GM06990 (cell line): ENCODE measurements at regions not wholly inside any gene's neighbourhood (a gene's known extent, or its start where the extent isn't known, plus 50 kb on each side); places are given as distances from the start of the nearest gene placed in this dataset.

Experiments used
- DNase-seq: peaks from one replicate; pipeline ENCODE4 v3.0.0-alpha.2; 2011; ENCODE audit not compliant: insufficient read length; ENCODE audit errors: extremely low read depth
- H3K27me3 ChIP-seq: replicated peaks from 2 replicates; pipeline ENCODE4 v1.6.0; 2011; ENCODE audit warnings: low read length; ENCODE audit not compliant: control insufficient read depth, insufficient read depth
- H3K36me3 ChIP-seq: 2 replicates; pipeline ENCODE4 v1.5.1; 2011; ENCODE audit warnings: low read length; ENCODE audit not compliant: control insufficient read depth, insufficient read depth
- H3K4me3 ChIP-seq: replicated peaks from 2 replicates; pipeline ENCODE4 v1.5.1; 2011; ENCODE audit warnings: low read depth, mild to moderate bottlenecking, control low read depth, low read length
- TF ChIP-seq, protein P1 (sequence below): IDR thresholded peaks from 2 replicates; pipeline ENCODE4 v1.5.1; 2011; ENCODE audit warnings: low read length, control low read depth, mild to moderate bottlenecking, inconsistent platforms; ENCODE audit not compliant: insufficient read depth, poor library complexity, severe bottlenecking

GRCh38 chr21:15229390-15229789 lies 164.6 kb upstream of the NRIP1 start:
- no peaks in the 10 kb centered on the region for H3K36me3 ChIP-seq
- DNase-seq: no peak
- H3K4me3 ChIP-seq: no peak overlapping the region
- TF ChIP-seq, protein P1, sequence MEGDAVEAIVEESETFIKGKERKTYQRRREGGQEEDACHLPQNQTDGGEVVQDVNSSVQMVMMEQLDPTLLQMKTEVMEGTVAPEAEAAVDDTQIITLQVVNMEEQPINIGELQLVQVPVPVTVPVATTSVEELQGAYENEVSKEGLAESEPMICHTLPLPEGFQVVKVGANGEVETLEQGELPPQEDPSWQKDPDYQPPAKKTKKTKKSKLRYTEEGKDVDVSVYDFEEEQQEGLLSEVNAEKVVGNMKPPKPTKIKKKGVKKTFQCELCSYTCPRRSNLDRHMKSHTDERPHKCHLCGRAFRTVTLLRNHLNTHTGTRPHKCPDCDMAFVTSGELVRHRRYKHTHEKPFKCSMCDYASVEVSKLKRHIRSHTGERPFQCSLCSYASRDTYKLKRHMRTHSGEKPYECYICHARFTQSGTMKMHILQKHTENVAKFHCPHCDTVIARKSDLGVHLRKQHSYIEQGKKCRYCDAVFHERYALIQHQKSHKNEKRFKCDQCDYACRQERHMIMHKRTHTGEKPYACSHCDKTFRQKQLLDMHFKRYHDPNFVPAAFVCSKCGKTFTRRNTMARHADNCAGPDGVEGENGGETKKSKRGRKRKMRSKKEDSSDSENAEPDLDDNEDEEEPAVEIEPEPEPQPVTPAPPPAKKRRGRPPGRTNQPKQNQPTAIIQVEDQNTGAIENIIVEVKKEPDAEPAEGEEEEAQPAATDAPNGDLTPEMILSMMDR: no peak
- H3K27me3 ChIP-seq: no peaks in the 10 kb centered on the region

GRCh38 chr21:15233611-15234010 lies 168.8 kb upstream of the NRIP1 start:
- H3K36me3 ChIP-seq: no peaks in the 10 kb centered on the region
- no peaks in the 10 kb centered on the region for H3K27me3 ChIP-seq
- H3K4me3 ChIP-seq: no peak overlapping the region
- no peak for DNase-seq
- TF ChIP-seq, protein P1: no peak

GRCh38 chr21:15236111-15236510 lies 171.3 kb upstream of the NRIP1 start:
- H3K27me3 ChIP-seq: no peaks in the 10 kb centered on the region
- TF ChIP-seq, protein P1: no peak
- H3K36me3 ChIP-seq: no peaks in the 10 kb centered on the region
- H3K4me3 ChIP-seq: no peak overlapping the region
- DNase-seq: no peak

DNA sequence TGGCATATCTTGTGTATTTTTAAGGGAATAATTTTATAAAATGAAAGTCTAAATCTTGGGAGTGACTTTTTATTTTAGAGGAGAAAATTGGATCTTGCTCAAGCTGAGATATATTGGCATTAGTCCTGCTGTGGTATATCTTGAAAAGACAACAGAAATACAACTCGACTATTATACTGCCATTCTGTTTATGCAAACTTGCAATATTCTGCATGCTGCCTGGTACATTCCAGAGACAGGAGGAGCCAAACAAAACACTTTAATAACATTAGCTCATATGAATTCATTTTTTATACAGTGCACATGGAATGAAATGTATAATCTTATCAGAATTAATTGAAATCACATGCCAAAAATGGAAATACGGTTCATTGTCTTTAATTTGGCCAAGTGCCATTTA lies 176.0 kb upstream of the NRIP1 start:
- Histone ChIP-seq H3K36me3 (no peaks in the 10 kb centered on the region), H3K4me3 (no peak overlapping the region), H3K27me3 (no peaks in the 10 kb centered on the region)
- TF ChIP-seq, protein P1: no peak
- DNase-seq: no peak

DNA sequence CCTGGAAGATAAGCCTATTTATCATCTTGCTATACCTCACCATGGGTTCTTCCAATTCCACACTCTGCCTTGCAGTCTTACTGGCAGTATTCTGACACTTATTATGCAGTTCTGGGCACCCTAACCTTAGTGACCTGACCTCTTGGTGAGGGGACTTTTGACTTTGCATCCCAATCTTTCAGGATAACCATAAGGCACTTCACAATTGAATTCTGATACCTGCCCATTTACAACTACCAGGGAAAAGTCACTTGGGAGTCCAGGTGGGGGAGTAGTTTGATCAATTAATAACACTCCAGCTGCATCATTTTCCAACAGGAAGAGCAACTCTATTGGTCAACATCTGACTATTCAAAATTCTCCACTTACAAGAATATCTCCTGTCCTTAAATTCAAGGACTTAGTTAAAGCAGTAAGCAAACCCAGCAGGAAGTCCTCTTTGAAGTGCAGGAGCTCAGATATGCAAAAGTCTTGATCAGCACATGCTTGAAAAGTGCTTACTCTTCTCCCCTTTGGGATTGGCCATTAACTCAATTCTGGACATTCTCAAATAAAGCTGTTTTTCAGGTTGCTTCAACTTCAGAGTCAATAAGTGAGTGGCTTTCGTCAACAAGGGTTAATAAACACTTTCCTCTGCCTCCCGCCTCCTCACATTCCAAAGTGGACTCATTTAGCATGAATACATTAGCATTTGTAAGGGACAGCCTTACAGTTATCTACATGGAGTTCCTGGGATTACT lies 177.4 kb upstream of the NRIP1 start:
- TF ChIP-seq, protein P1: no peak
- no peak overlapping the region for H3K4me3 ChIP-seq
- H3K36me3 ChIP-seq: no peaks in the 10 kb centered on the region
- no peak for DNase-seq
- no peaks in the 10 kb centered on the region for H3K27me3 ChIP-seq

GRCh38 chr21:15242906-15243305 lies 178.1 kb upstream of the NRIP1 start:
- H3K27me3 ChIP-seq: no peaks in the 10 kb centered on the region
- no peaks in the 10 kb centered on the region for H3K36me3 ChIP-seq
- TF ChIP-seq, protein P1: no peak
- no peak overlapping the region for H3K4me3 ChIP-seq
- no peak for DNase-seq
